GM18858 (cell line): ENCODE measurements at regions not wholly inside any gene's neighbourhood (a gene's known extent, or its start where the extent isn't known, plus 50 kb on each side); places are given as distances from the start of the nearest gene placed in this dataset.
"Not testable (repeated sequence)": the region's sequence is repeated elsewhere in the genome, so short reads cannot be mapped to it uniquely, and the experiment has no call there.

Experiments
- ATAC-seq: cut with Tn5 transposase; IDR thresholded peaks from one replicate; pipeline ENCODE4 v1.9.1; 2021; ENCODE audit not compliant: unreplicated experiment

GRCh38 chr5:97478483-97478882 is 295.4 kb upstream of the RIOK2 start:
- no peak for ATAC-seq

- ATAC-seq = no peak
Observed at GRCh38 chr5:97480313-97480712, 297.3 kb upstream of the RIOK2 start.

- ATAC-seq = no peak
Observed at GRCh38 chr5:97488126-97488668, 305.1 kb upstream of the RIOK2 start.

DNA sequence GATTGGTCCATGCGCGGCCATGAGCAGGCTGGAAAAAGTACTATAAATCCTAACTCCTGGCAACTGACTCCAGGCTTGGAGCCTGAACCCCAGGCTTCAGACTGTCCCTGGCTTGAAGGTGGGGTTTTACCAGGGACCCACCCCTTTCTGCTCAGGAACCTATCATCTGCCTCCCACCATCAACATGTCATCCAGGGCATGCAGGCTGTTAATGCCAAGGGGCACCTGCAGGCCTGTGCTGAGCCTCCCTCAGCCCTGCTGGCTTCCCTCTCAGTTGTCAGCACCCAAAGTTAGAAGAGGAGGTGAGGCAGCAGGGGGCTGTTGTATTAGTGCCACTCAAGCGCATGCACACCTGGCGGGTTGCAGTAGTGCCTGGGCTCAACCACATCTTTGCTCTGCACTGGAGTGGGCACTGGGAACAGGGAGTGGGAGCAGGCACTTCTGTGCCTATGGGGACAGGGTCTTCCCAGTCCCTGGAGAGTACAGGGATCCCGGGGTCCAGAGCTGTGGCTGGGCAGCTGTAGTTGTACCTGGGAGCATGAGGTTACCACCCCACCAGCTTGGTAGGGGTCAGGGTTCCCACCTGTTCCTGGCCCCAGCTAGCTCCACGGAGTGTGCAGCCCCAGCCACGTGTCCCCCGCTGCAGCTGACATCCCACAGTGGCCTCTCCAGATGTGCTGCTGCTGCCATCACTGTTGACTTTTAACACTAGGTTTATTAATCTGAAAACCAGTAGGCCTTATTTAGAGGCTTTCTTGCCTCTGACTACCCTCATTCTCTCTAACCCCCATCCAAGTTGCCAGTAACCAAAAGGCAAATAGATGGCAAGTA is 306.2 kb upstream of the RIOK2 start:
- ATAC-seq = no peak

DNA sequence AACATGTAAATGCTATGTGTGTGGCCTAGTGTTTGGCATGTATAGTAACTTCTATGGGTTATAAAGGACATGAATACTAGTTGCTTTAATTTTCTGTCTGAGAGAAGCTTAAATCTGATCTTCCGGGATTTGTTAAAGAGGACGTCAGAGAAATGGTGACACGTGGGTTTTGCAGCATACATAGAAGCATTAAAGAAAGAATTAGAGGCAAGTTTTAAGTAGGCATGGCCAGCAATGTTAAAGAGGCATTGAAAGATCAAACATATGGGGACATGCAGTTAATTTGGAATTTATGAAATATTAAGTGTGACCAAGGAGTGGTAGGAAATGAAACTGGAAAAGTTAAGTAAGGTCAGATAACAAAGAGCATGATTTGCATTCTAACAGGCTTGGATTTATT is 311.4 kb upstream of the RIOK2 start:
- ATAC-seq = no peak

DNA sequence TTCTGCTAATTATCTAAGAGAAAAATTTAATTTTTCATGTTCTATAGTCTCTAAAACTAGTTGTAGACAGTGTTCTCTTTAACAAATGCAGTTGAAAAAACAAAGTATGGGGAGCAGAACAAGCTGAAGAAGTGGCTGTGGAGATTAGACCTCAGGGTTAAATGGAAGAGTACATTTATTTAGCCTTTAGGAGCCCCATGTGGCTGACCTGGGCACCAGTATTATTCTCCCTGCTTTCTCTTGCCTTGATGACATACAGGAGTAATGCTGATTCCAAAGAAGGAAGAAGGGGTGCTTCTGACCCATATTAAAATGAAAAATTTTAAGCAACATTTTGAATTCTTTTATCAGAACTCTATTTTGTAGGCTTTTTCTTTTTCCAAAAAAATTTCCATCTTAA is 312.3 kb upstream of the RIOK2 start:
- no peak for ATAC-seq

DNA sequence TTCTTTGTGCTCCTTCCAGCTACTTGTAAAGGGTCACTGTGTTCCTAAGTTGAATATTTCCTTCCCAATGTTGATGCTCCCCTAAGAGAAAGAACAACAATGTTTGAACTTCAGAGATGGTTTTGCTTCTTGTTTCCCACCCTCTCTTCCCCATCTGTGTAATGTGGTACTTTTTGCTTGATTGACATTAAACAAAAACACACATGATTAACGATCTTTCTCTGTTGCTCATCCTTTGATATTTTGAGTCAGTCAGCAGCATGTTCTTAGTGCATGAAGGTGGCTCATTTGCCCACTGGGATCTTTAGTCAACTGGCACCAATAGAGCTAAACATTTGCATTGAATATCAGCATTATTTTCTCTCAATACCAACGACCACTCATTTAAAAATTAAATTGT is 313.0 kb upstream of the RIOK2 start:
- ATAC-seq = no peak

GRCh38 chr5:97498657-97499056 is 315.6 kb upstream of the RIOK2 start:
- ATAC-seq = no peak

DNA sequence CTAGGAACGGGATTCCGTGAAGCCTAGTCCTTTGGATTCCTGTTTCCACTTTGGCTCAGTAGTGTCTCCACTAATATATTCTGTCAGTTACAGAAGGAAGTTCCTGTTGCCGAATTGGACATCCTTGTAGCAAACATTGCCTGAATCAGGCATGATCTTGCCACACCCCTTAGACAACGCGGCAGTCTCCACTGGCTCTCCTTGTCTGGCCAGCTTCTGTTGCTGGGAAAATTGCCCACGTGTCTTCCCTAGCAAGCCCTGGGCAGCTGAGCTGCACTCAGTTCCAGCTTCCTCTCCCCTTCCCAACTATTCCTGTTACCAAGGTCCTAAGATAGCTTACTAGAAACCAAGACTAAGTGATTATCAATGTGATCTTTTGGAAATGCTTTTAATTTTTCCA is 316.6 kb upstream of the RIOK2 start:
- no peak for ATAC-seq

DNA sequence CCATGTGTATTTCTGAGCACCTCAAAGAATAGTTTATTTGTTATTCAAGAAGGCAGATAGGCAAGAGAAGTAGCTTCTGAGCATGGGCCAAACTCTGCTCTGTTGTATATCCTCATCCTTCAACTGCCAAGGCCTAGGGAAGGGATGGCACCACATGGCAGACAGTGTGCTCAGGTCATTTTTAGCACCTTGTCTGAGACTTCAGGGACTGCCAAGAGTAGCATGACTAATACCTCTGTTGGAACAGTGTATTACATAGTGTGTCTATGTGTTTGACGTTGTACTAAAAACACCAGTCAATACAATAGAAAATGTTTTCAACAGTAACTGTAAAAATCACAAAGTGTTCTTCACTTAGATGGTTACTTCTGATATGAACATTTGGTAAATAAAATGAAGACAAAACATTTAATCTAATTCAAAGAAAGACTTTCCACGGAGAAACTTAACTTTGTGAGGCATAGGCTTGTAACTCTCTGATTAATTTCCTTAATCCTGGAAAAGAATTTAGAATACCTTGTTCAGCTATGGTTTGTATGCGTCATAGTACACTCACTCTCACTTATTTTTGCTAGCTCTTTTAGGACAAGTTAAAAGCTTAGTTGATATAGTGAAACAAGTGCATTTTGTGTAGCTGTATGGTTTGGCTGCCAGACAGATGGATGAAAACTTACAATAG is 318.4 kb upstream of the RIOK2 start:
- ATAC-seq = no peak

- no peak for ATAC-seq
Observed at GRCh38 chr5:97501965-97502305, 318.9 kb upstream of the RIOK2 start.

DNA sequence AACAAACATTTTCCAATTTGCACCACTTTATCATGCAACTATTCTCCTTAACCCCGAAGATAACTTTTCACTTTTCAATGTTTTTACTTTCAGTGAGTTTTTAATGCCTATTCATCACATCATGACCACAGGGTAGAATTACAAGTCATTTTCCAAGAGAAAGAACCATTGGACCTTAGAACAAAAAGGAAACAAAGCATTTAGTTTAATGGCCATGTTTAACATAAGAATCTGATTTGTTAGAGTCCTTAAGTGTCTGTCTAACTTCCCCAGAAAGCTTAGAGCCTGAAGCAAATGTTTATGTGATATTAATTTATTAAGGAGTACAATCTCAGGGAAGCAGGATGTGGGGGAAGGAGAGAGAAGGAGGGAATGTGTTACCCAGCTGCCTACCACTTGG is 325.8 kb upstream of the RIOK2 start:
- no peak for ATAC-seq

GRCh38 chr5:97519565-97519964 is 336.5 kb upstream of the RIOK2 start:
- ATAC-seq = not testable (repeated sequence)

GRCh38 chr5:97523336-97523735 is 340.3 kb upstream of the RIOK2 start:
- ATAC-seq = not testable (repeated sequence)

GRCh38 chr5:97525780-97526179 is 342.7 kb upstream of the RIOK2 start:
- no peak for ATAC-seq

DNA sequence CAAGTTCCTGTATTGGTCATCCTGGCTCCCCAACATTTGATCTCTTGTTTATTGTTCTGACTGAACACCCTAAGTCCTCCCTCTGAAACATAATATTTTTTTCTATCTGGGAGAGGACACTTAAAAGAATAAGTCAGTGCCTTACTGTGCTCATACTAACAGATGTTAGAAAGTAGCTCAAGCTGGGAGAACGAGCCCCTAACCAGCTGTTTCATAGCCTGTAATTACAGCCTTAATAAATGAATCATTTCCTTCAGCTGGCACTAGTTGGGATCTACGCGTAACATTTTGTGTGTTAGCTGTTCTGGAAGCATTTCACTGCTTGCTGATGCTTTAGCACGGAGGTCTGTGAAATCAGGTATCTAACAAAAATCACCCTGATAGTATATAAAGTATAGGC is 345.9 kb upstream of the RIOK2 start:
- no peak for ATAC-seq

DNA sequence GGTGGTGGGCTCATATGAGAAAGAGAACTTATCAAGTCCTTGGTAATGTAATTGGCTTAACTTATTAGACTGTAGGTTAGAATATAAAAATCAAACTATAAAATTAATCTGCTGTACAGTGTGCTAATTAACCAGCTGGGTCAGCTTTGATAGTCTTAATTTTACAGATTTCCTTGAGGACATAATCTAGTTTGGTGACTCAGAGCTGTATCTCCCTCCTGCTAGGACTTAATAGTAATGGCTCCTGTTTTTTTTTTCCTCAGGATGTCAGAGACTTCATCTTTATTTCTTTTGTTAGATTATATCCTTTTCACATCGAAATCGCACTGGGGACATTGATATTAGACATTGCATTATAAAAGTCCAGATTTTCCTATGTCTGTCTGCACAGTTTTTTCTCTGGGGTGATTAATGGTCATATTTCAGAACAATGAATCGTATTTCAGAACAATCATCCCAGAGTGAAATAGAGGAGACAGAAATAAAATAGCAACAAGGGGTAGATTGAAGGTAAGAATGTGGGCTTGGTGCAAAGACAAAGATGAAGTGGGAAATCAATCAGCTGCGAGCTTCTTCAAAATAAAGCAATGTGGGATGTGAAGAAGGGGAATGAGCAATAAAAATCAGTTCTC is 346.4 kb upstream of the RIOK2 start:
- ATAC-seq = no peak

DNA sequence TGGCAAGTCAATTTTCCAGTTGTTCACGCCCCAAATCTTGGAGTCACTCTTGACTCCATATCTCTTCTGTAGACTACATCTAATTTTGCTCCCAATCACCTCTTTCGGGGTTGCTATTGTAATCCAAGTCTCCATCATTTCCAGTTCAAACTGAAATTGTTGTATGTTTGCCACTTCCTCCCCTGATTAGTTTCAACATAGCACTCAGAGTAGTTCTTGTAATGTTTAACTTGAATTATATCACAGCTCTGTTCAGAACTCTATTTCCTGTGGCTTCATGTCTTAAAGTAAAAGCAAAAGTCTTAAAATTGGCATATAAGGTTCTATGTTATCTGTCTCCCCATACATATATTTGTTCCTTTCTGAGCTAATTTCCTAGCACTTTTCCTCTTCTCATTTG is 348.5 kb upstream of the RIOK2 start:
- ATAC-seq = peak; percentile 55

DNA sequence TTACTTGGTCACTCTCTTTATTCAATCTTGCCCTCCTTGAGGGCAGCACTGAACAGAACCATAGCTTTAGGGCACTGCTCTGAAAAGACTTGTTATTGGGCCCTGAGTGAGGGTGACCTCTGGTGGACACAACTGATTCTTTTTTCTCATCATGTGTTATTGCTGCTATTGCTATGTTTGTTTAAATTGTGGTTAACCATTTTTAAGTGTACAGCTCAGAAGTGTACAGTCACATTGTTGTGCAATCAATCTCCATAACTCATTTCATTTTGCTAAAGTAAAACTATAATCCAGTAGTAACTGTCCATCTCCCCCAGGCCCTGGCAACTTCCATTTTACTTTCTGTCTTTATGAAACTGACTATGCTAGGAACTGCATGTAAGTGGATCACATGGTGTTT is 351.1 kb upstream of the RIOK2 start:
- ATAC-seq = peak; percentile 75

DNA sequence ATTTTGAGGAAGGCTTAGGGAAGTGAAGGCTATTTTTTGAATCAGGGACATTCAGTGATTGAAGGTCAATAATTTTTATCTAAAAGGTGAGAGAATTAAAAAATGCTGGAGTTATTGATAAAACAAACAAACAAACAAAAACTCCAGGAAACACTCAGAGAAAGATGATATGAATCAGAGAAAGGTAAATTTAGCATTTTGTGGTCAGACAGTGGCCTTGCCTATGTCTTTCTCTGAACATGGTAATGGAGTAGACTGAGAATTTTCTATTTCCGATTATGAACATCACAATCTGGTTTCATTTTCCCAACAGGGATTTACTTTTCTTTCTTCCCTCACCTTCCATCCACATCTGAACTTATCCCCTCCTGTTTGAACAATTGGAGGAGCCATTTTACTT is 353.6 kb upstream of the RIOK2 start:
- no peak for ATAC-seq

DNA sequence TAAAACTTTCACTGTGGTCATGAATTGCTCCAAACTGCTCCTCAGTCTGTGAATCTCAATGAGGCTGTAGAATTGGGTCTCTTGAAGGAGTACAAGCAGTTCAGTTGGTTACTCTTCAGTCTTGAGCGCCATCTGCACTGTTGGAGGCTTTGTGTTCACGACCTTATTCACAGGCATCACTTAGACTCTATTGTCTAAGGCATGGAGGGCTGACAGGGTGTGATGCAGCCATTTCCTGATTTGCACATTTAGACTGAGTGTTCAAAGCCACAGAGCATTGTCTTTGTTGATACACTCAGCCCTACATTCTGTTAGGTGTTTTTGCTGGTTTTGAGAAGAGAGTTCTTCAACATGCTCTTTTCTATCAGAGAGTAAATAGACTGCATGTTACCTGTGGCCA is 355.9 kb upstream of the RIOK2 start:
- ATAC-seq = no peak

GRCh38 chr5:97541864-97542263 is 358.8 kb upstream of the RIOK2 start:
- no peak for ATAC-seq
